Ascending aorta (tissue), 2 donors: ENCODE measurements at regions not wholly inside any gene's neighbourhood (a gene's known extent, or its start where the extent isn't known, plus 50 kb on each side); places are given as distances from the start of the nearest gene placed in this dataset.
A peak's percentile ranks its signal among the peaks of the same experiment; 100 is the strongest.

Source experiments
- DNase-seq, 2 donors: peaks; one replicate each; pipeline ENCODE4 v3.0.0-alpha.2; 2019; ENCODE audit warnings: low spot score in 2 of 2
- H3K27ac ChIP-seq, 2 donors: fragments of 200-600 bp; sonication (generic); one replicate each; pipeline ENCODE4 v1.5.1; 2016 to 2017; ENCODE audit warnings: mild to moderate bottlenecking in 1 of 2
- H3K27me3 ChIP-seq: fragments of 200-600 bp; sonication (generic); one replicate; pipeline ENCODE4 v1.5.1; 2017
- H3K36me3 ChIP-seq, 2 donors: fragments of 200-600 bp; sonication (generic); one replicate each; pipeline ENCODE4 v1.5.1; 2016
- H3K4me1 ChIP-seq, 2 donors: fragments of 200-600 bp; sonication (generic); one replicate each; pipeline ENCODE4 v1.5.1; 2016 to 2017; ENCODE audit warnings: mild to moderate bottlenecking in 1 of 2
- H3K4me3 ChIP-seq, 2 donors: fragments of 200-600 bp; sonication (generic); one replicate each; pipeline ENCODE4 v1.5.1; 2016 to 2017; ENCODE audit warnings: mild to moderate bottlenecking in 1 of 2
- H3K9me3 ChIP-seq, 2 donors: fragments of 200-600 bp; sonication (generic); one replicate each; pipeline ENCODE4 v1.5.1; 2016
- CTCF ChIP-seq, 3 experiments: fragments of 200-600 bp in 2 of 3; fragments of 450-650 bp in 1 of 3; sonication (generic) in 2 of 3; IDR thresholded peaks; one replicate each; pipeline ENCODE4 v1.5.1; 2016 to 2019; ENCODE audit warnings: antibody characterized with exemption in 3 of 3, mild to moderate bottlenecking in 1 of 3, moderate library complexity in 1 of 3
- intact Hi-C: fragments of 100-400 bp; cut with DNase I; formaldehyde crosslinking; loops from one replicate; pipeline ENCODE4 v1.15.1; 2023

DNA sequence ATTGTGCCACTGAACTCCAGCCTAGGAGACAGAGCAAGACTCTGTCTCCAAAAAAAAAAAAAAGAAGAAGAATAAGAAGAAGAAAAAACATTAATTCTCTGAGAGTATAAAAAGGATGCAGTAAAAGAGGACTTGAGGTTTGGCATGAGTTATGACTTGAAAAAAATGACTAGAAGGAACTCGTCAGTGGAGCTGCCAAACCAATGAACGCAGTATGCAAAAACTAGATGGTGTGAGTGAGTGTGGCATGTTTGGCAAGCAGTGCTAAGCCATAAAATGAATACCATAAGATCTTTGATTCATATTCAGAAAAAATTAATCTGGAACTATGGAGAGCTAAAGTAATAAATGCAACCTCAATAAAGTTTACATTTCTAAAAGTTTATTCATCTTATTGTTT is 68.6 kb upstream of the MEOX2 start:
- H3K4me3 ChIP-seq: no peak overlapping the region
- H3K36me3 ChIP-seq: no peaks in the 10 kb centered on the region
- no peak for TF ChIP-seq CTCF (IDR thresholded peaks at IDR 0.05)
- DNase-seq: no peak
- H3K27ac ChIP-seq: no peak overlapping the region
- no peaks in the 10 kb centered on the region for H3K9me3 ChIP-seq
- H3K4me1 ChIP-seq: peaks cover 0 to 26% of the 10 kb centered on the region in 2 donors
- intact Hi-C loops: loop anchor here (10.0 kb wide), 2 partner anchors 310 to 1620 kb away; no protein-coding TSS in a partner anchor
- H3K27me3 ChIP-seq: no peaks in the 10 kb centered on the region

- intact Hi-C loops: loop anchor here (10.0 kb wide), 2 partner anchors 311 to 1621 kb away; no protein-coding TSS in a partner anchor
- no peak for DNase-seq
- Histone ChIP-seq H3K4me3 (no peak overlapping the region), H3K27ac (peak overlapping the region in 1 of 2 donors; percentile 40), H3K27me3 (no peaks in the 10 kb centered on the region), H3K36me3 (no peaks in the 10 kb centered on the region), H3K9me3 (no peaks in the 10 kb centered on the region), H3K4me1 (peaks cover 0 to 26% of the 10 kb centered on the region in 2 donors)
- TF ChIP-seq CTCF (IDR thresholded peaks at IDR 0.05): no peak
Measured at GRCh38 chr7:15753887-15754579, 67.5 kb upstream of the MEOX2 start.

GRCh38 chr7:15752377-15752776 is 65.9 kb upstream of the MEOX2 start:
- Histone ChIP-seq H3K9me3 (no peaks in the 10 kb centered on the region), H3K36me3 (no peaks in the 10 kb centered on the region), H3K27ac (peak overlapping the region in 1 of 2 donors; percentile 67), H3K4me1 (peaks cover 0 to 30% of the 10 kb centered on the region in 2 donors), H3K27me3 (no peaks in the 10 kb centered on the region), H3K4me3 (no peak overlapping the region)
- TF ChIP-seq CTCF (IDR thresholded peaks at IDR 0.05): no peak
- intact Hi-C loops: loop anchor here (10.0 kb wide), 2 partner anchors 312 to 1622 kb away; no protein-coding TSS in a partner anchor
- DNase-seq: no peak

- Histone ChIP-seq H3K36me3 (no peaks in the 10 kb centered on the region), H3K4me1 (peaks cover 0 to 33% of the 10 kb centered on the region in 2 donors), H3K4me3 (no peak overlapping the region), H3K27me3 (no peaks in the 10 kb centered on the region), H3K27ac (peak overlapping the region; percentile 67 to 72), H3K9me3 (no peaks in the 10 kb centered on the region)
- no peak for DNase-seq
- no peak for TF ChIP-seq CTCF (IDR thresholded peaks at IDR 0.05)
- intact Hi-C loops: loop anchor here (10.0 kb wide), 2 partner anchors 314 to 1624 kb away; no protein-coding TSS in a partner anchor
Measured at GRCh38 chr7:15751191-15751701, 64.8 kb upstream of the MEOX2 start.

GRCh38 chr7:15750727-15751126 is 64.2 kb upstream of the MEOX2 start:
- intact Hi-C loops: loop anchor here (10.0 kb wide), 2 partner anchors 314 to 1624 kb away; no protein-coding TSS in a partner anchor
- Histone ChIP-seq H3K4me3 (no peak overlapping the region), H3K9me3 (no peaks in the 10 kb centered on the region), H3K36me3 (no peaks in the 10 kb centered on the region), H3K27me3 (no peaks in the 10 kb centered on the region), H3K4me1 (peaks cover 0 to 33% of the 10 kb centered on the region in 2 donors), H3K27ac (peak overlapping the region; percentile 4 to 72)
- no peak for TF ChIP-seq CTCF (IDR thresholded peaks at IDR 0.05)
- no peak for DNase-seq
